A549 (cell line): ENCODE measurements at regions not wholly inside any gene's neighbourhood (a gene's known extent, or its start where the extent isn't known, plus 50 kb on each side); places are given as distances from the start of the nearest gene placed in this dataset.

Experiments
- ATAC-seq, 2 experiments: fragments of 200-7000 bp in 1 of 2; fragments of >200 bp in 1 of 2; cut with Nextera tagmentation in 1 of 2; cut with Tn5 transposase in 1 of 2; 3 replicates each; pipeline versions ENCODE4 v1.8.0 to v1.9.1; 2018 to 2020; ENCODE audit warnings: mild to moderate bottlenecking in 1 of 2, moderate library complexity in 1 of 2
- CTCF ChIA-PET: fragments of 300-600 bp; sonication (Branson Sonifier 250); formaldehyde crosslinking; extraction: SDS; loops from one replicate; lab custom pipeline; 2021; ENCODE audit warnings: antibody characterized with exemption, inconsistent platforms; lab: Yijun Ruan, JAX
- POLR2A ChIA-PET: fragments of 350-600 bp; formaldehyde crosslinking; extraction: SDS; loops from one replicate; lab custom pipeline; 2021; ENCODE audit warnings: antibody characterized with exemption, inconsistent platforms; lab: Yijun Ruan, JAX
- DNase-seq, 2 experiments: peaks; one replicate each; pipeline versions ENCODE4 v3.0.0 to v3.0.0-alpha.2; 2011 to 2016; ENCODE audit warnings: low read depth in 1 of 2, low spot score in 1 of 2
- FAIRE-seq: peaks from 2 replicates; lab custom pipeline; 2011; peaks lifted over from hg19 to GRCh38; lab: Jason Lieb, UNC
- H3K27ac ChIP-seq, 2 experiments: fragments of >200 bp; sonication (Bioruptor Twin); formaldehyde crosslinking; 3 replicates each; pipeline ENCODE4 v1.5.1; 2016 to 2017
- H3K4me1 ChIP-seq: fragments of >200 bp; sonication (Bioruptor Twin); formaldehyde crosslinking; 3 replicates; pipeline ENCODE4 v1.6.1; 2016
- H3K4me2 ChIP-seq: fragments of >200 bp; sonication (Bioruptor Twin); formaldehyde crosslinking; 3 replicates; pipeline ENCODE4 v1.6.1; 2016
- H3K4me3 ChIP-seq: fragments of >200 bp; sonication (Bioruptor Twin); formaldehyde crosslinking; 3 replicates; pipeline ENCODE4 v1.5.1; 2016
- H3K9me3 ChIP-seq: fragments of >200 bp; sonication (Bioruptor Twin); formaldehyde crosslinking; 3 replicates; pipeline ENCODE4 v1.6.1; 2016
- CBX2 ChIP-seq: fragments of 200-600 bp; sonication (generic); IDR thresholded peaks from 2 replicates; pipeline ENCODE4 v1.6.1; 2016; ENCODE audit warnings: low read depth, mild to moderate bottlenecking, borderline replicate concordance
- CBX8 ChIP-seq: fragments of 200-600 bp; sonication (generic); IDR thresholded peaks from 2 replicates; pipeline ENCODE4 v1.6.1; 2016
- CHD2 ChIP-seq: fragments of 150-350 bp; IDR thresholded peaks from 2 replicates; pipeline ENCODE4 v1.6.1; 2014; ENCODE audit warnings: low read length; ENCODE audit not compliant: partially characterized antibody
- CHD4 ChIP-seq: fragments of 200-600 bp; sonication (generic); IDR thresholded peaks from 2 replicates; pipeline ENCODE4 v1.6.1; 2016; ENCODE audit warnings: antibody characterized with exemption, mild to moderate bottlenecking, borderline replicate concordance
- FOSL2 ChIP-seq, 2 experiments: fragments of 450-650 bp in 1 of 2; fragments of >200 bp in 1 of 2; sonication (Bioruptor Twin) in 1 of 2; formaldehyde crosslinking; IDR thresholded peaks; 2 replicates each; pipeline versions ENCODE4 v1.5.0 to v1.6.1; 2016 to 2020; ENCODE audit warnings: mild to moderate bottlenecking in 1 of 2, moderate library complexity in 1 of 2
- HDAC2 ChIP-seq: fragments of 200-600 bp; sonication (generic); IDR thresholded peaks from 2 replicates; pipeline ENCODE4 v1.6.1; 2016
- HEYL ChIP-seq: fragments of 250-450 bp; sonication (Bioruptor Pico); IDR thresholded peaks from 2 replicates; pipeline ENCODE4 v1.8.0; 2021; ENCODE audit warnings: mild to moderate bottlenecking, moderate library complexity
- HOXB13 ChIP-seq: fragments of 250-450 bp; sonication (Bioruptor Pico); IDR thresholded peaks from 2 replicates; pipeline ENCODE4 v1.5.0; 2020; ENCODE audit warnings: low read depth, mild to moderate bottlenecking, moderate library complexity
- JUN ChIP-seq, 2 experiments: fragments of >200 bp; sonication (Bioruptor Twin); formaldehyde crosslinking; IDR thresholded peaks; 2 replicates in 1 of 2; 3 replicates in 1 of 2; pipeline ENCODE4 v1.6.1; 2016 to 2017
- MAFK ChIP-seq: fragments of 450-650 bp; IDR thresholded peaks from 2 replicates; pipeline ENCODE4 v1.6.1; 2014; ENCODE audit not compliant: partially characterized antibody
- MAZ ChIP-seq: fragments of 150-350 bp; IDR thresholded peaks from 2 replicates; pipeline ENCODE4 v1.6.1; 2014; ENCODE audit warnings: antibody characterized with exemption, low read depth, low read length, borderline replicate concordance
- NFE2L2 ChIP-seq: fragments of 150-350 bp; conservative IDR thresholded peaks from 2 replicates; pipeline ENCODE4 v1.6.1; 2014; ENCODE audit warnings: low read length
- NPAS2 ChIP-seq: fragments of 250-450 bp; sonication (Bioruptor Pico); IDR thresholded peaks from 2 replicates; pipeline ENCODE4 v1.8.0; 2022; ENCODE audit warnings: mild to moderate bottlenecking, moderate library complexity, borderline replicate concordance
- NR3C1 ChIP-seq: fragments of >200 bp; sonication (Bioruptor Twin); formaldehyde crosslinking; IDR thresholded peaks from 3 replicates; pipeline ENCODE4 v1.6.1; 2017
- POLR2A ChIP-seq: IDR thresholded peaks from 2 replicates; pipeline ENCODE4 v1.6.1; 2012; ENCODE audit warnings: mild to moderate bottlenecking, low read length
- RARB ChIP-seq: fragments of 250-450 bp; sonication (Bioruptor Pico); IDR thresholded peaks from 2 replicates; pipeline ENCODE4 v1.8.0; 2021; ENCODE audit warnings: mild to moderate bottlenecking, moderate library complexity
- RFX5 ChIP-seq: fragments of 450-650 bp; IDR thresholded peaks from 2 replicates; pipeline ENCODE4 v1.7.1; 2014; ENCODE audit warnings: antibody characterized with exemption, mild to moderate bottlenecking, moderate library complexity
- SREBF2 ChIP-seq: fragments of 450-650 bp; IDR thresholded peaks from 2 replicates; pipeline ENCODE4 v1.6.1; 2014; ENCODE audit warnings: mild to moderate bottlenecking, moderate library complexity
- TFCP2L1 ChIP-seq: fragments of 250-450 bp; sonication (Bioruptor Pico); IDR thresholded peaks from 2 replicates; pipeline ENCODE4 v1.5.0; 2021; ENCODE audit warnings: mild to moderate bottlenecking
- ZFP36 ChIP-seq: fragments of 450-650 bp; IDR thresholded peaks from 2 replicates; pipeline ENCODE4 v1.6.1; 2014; ENCODE audit warnings: borderline replicate concordance; ENCODE audit not compliant: partially characterized antibody
- WGBS: methylation state at CpG from one replicate; pipeline ENCODE4 v1.1.6; 2017; ENCODE audit errors: missing lambda C conversion rate; 5-methylcytosine and 5-hydroxymethylcytosine counted together
- TF ChIP-seq, protein P1 (sequence below): IDR thresholded peaks from 2 replicates; pipeline ENCODE4 v1.6.1; 2012
- TF ChIP-seq, protein P2 (sequence below): fragments of 450-650 bp; IDR thresholded peaks from 2 replicates; pipeline ENCODE4 v1.6.1; 2014; ENCODE audit warnings: antibody characterized with exemption
- TF ChIP-seq, protein P3 (sequence below): fragments of >200 bp; sonication (Bioruptor Twin); formaldehyde crosslinking; IDR thresholded peaks from 3 replicates; pipeline ENCODE4 v1.6.1; 2016
- TF ChIP-seq, protein P4 (sequence below): fragments of 250-450 bp; sonication (Bioruptor Pico); IDR thresholded peaks from 2 replicates; pipeline ENCODE4 v1.5.0; 2020; ENCODE audit warnings: low read depth, mild to moderate bottlenecking, moderate library complexity
- TF ChIP-seq, protein P5 (sequence below): fragments of >200 bp; sonication (Bioruptor Twin); formaldehyde crosslinking; IDR thresholded peaks from 2 replicates; pipeline ENCODE4 v1.6.1; 2016
- TF ChIP-seq, protein P6 (sequence below): IDR thresholded peaks from 2 replicates; pipeline ENCODE4 v1.6.1; 2012

DNA sequence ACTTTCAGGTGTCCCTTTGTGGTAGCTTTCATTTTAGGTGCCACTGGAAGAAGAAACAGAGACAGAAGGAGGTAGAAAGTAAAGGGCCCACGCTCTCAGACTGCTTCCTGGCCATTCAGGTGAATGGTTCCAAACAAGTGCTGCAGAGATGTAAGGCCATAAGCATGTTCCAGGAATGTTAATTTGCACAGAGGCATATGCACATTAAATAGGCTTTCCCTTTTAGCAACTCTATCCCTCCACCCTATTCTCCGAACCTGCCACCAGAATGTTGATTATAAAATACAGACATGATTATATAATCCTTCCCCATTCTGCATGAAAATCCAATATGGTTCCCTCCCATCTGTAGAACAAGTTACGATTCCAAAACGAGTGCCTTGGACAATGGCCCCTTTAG, 297.2 kb downstream of the C6orf118 start:
- no peak for FAIRE-seq
- ChIA-PET POLR2A (no interaction called here), CTCF (no interaction called here)
- WGBS: 19% methylated on average over 4 of the region's 4 CpGs
- TF ChIP-seq FOSL2 (IDR thresholded peaks at IDR 0.05): no peak
- TF ChIP-seq FOSL2 (CRISPR knock-in tag; IDR thresholded peaks at IDR 0.05): no peak
- no peak for TF ChIP-seq ZFP36
- no peak for TF ChIP-seq MAFK
- no peak for TF ChIP-seq JUN (IDR thresholded peaks at IDR 0.05)
- TF ChIP-seq, protein P1, sequence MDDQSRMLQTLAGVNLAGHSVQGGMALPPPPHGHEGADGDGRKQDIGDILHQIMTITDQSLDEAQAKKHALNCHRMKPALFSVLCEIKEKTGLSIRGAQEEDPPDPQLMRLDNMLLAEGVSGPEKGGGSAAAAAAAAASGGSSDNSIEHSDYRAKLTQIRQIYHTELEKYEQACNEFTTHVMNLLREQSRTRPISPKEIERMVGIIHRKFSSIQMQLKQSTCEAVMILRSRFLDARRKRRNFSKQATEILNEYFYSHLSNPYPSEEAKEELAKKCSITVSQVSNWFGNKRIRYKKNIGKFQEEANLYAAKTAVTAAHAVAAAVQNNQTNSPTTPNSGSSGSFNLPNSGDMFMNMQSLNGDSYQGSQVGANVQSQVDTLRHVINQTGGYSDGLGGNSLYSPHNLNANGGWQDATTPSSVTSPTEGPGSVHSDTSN: no peak
- TF ChIP-seq HDAC2: no peak
- TF ChIP-seq NPAS2 (CRISPR knock-in tag): no peak
- no peak for TF ChIP-seq POLR2A
- TF ChIP-seq HOXB13 (CRISPR knock-in tag): no peak
- no peak for TF ChIP-seq TFCP2L1 (CRISPR knock-in tag)
- TF ChIP-seq, protein P2, sequence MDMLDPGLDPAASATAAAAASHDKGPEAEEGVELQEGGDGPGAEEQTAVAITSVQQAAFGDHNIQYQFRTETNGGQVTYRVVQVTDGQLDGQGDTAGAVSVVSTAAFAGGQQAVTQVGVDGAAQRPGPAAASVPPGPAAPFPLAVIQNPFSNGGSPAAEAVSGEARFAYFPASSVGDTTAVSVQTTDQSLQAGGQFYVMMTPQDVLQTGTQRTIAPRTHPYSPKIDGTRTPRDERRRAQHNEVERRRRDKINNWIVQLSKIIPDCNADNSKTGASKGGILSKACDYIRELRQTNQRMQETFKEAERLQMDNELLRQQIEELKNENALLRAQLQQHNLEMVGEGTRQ: no peak
- no peak overlapping the region for H3K4me3 ChIP-seq
- H3K4me1 ChIP-seq: no peaks in the 10 kb centered on the region
- DNase-seq: no peak
- H3K4me2 ChIP-seq: no peak overlapping the region
- no peak overlapping the region for H3K27ac ChIP-seq
- H3K9me3 ChIP-seq: no peaks in the 10 kb centered on the region
- no peak for ATAC-seq

DNA sequence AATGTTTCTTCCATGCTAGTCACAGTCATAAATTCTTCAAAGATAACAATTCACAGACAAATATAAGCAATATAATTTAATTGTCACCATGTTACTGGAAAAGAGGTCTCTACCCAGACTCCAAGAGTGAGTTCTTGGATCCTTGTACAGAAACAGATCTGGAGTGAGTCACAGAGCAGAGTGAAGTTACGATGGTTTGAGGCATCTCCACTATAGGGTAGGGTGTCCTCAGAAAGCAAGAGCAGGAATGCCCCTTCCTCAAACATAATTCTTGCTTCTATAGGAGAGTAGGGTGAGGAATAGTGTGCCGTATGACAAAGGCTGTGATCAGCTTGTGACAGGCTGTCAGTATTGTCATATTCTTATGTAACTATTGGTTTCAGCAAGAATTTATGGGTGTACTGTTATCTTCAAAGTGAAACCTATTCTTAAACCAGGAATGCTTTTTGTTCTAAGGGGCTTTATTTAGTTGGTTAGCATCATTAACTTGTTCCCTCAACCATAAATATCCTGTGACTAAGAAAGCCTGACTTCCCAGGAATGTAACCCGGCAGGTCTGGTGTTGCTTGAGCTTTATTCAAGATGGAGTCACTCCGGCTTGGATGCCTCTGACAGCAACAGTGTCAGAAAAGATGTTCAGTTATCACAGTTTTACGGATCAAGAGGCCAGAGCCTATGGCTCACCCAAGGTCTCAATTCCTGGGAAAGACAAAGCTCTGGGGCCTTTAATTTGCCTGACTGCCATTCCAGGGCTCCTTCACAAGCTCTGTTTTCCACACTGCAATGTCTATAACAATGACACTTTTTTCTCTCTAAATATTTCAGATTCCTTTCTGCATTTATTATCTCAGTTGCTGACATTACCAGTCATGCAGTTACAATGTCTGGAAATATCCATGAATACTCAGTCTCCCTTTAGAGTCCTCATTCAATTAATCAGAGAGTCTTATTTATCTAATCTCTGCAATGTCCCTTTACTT, 298.6 kb downstream of the C6orf118 start:
- no peak overlapping the region for H3K4me3 ChIP-seq
- H3K4me1 ChIP-seq: no peaks in the 10 kb centered on the region
- no peaks in the 10 kb centered on the region for H3K9me3 ChIP-seq
- ATAC-seq (no peak), FAIRE-seq (no peak), DNase-seq (no peak)
- CTCF ChIA-PET: interaction anchor here (0.8 kb wide), 1 partner anchor 109 kb away, joined by 3 read pairs; no protein-coding TSS in a partner anchor
- POLR2A ChIA-PET: no interaction called here
- no peak overlapping the region for H3K4me2 ChIP-seq
- H3K27ac ChIP-seq: no peak overlapping the region
- TF ChIP-seq HOXB13 (CRISPR knock-in tag): no peak
- WGBS: 13% methylated on average over 5 of the region's 5 CpGs

DNA sequence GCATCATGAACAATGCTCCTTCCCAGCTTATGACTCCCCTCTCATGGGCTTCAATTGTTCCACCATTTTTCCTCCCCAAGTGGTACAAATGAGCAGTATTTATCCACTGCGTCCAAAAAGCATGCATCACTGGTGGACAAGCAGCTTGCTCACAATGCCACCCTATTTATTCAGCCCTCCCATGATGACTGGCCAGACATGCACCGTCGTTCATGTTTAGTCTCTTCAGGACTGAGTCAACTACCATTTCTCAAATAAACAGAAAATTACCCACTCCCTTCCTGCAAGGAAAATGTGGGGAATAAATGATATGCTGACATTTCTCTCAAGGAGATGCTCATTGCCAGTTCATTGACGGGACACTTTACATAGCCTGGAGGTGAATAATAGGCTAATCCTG, 300.4 kb downstream of the C6orf118 start:
- DNase-seq (no peak), FAIRE-seq (no peak), ATAC-seq (no peak)
- WGBS: 0% methylated on average over 4 of the region's 4 CpGs
- no peak for TF ChIP-seq NPAS2 (CRISPR knock-in tag)
- no peak for TF ChIP-seq RARB
- TF ChIP-seq, protein P1: no peak
- TF ChIP-seq CHD2: no peak
- TF ChIP-seq MAFK: no peak
- no peak for TF ChIP-seq CBX2
- no peak for TF ChIP-seq SREBF2
- no peak for TF ChIP-seq NFE2L2
- no peak for TF ChIP-seq NR3C1
- no peak for TF ChIP-seq CHD4
- no peak for TF ChIP-seq MAZ
- TF ChIP-seq POLR2A: no peak
- TF ChIP-seq, protein P3, sequence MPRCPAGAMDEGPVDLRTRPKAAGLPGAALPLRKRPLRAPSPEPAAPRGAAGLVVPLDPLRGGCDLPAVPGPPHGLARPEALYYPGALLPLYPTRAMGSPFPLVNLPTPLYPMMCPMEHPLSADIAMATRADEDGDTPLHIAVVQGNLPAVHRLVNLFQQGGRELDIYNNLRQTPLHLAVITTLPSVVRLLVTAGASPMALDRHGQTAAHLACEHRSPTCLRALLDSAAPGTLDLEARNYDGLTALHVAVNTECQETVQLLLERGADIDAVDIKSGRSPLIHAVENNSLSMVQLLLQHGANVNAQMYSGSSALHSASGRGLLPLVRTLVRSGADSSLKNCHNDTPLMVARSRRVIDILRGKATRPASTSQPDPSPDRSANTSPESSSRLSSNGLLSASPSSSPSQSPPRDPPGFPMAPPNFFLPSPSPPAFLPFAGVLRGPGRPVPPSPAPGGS: no peak
- TF ChIP-seq, protein P4, sequence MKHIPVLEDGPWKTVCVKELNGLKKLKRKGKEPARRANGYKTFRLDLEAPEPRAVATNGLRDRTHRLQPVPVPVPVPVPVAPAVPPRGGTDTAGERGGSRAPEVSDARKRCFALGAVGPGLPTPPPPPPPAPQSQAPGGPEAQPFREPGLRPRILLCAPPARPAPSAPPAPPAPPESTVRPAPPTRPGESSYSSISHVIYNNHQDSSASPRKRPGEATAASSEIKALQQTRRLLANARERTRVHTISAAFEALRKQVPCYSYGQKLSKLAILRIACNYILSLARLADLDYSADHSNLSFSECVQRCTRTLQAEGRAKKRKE: no peak
- TF ChIP-seq HEYL (CRISPR knock-in tag): no peak
- no peak for TF ChIP-seq JUN (IDR thresholded peaks at IDR 0.05)
- TF ChIP-seq RFX5: no peak
- TF ChIP-seq, protein P5, sequence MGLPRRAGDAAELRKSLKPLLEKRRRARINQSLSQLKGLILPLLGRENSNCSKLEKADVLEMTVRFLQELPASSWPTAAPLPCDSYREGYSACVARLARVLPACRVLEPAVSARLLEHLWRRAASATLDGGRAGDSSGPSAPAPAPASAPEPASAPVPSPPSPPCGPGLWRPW: no peak
- TF ChIP-seq, protein P6, sequence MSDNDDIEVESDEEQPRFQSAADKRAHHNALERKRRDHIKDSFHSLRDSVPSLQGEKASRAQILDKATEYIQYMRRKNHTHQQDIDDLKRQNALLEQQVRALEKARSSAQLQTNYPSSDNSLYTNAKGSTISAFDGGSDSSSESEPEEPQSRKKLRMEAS: no peak
- no peak for TF ChIP-seq CBX8
- CTCF ChIA-PET: no interaction called here
- Histone ChIP-seq H3K4me2 (no peak overlapping the region), H3K27ac (no peak overlapping the region), H3K4me1 (no peaks in the 10 kb centered on the region), H3K4me3 (no peak overlapping the region), H3K9me3 (no peaks in the 10 kb centered on the region)
- POLR2A ChIA-PET: no interaction called here
